ENCODE measurements at regions not wholly inside any gene's neighbourhood (a gene's known extent, or its start where the extent isn't known, plus 50 kb on each side); places are given as distances from the start of the nearest gene placed in this dataset.

GRCh38 chr6:18904681-18905080 is 517.5 kb downstream of the RNF144B start:
- TF ChIP-seq POLR2A (IDR thresholded peaks at IDR 0.05; ENCODE audit: low read length) = no peak
- TF ChIP-seq GATA1 (IDR thresholded peaks at IDR 0.05; ENCODE audit: low read depth, low read length) = no peak
